ENCODE measurements at regions not wholly inside any gene's neighbourhood (a gene's known extent, or its start where the extent isn't known, plus 50 kb on each side); places are given as distances from the start of the nearest gene placed in this dataset.

GRCh38 chr15:60235951-60236710 is 161.7 kb downstream of the ANXA2 start:
- TF ChIP-seq CEBPB (IDR thresholded peaks at IDR 0.05; ENCODE audit: low read depth) (no peak), RAD21 (IDR thresholded peaks at IDR 0.05; ENCODE audit: low read depth) (no peak), REST (IDR thresholded peaks at IDR 0.05; ENCODE audit: low read depth) (no peak), CTCF (IDR thresholded peaks at IDR 0.05 in 2 of 3, conservative IDR thresholded peaks at IDR 0.05 in 1 of 3; ENCODE audit: borderline replicate concordance in 1 of 3, insufficient read depth in 1 of 3, low read depth in 2 of 3, low read length in 2 of 3) (no peak)

All from HCT116 (cell line).